Endodermal cell (in vitro differentiated cells): ENCODE measurements at regions not wholly inside any gene's neighbourhood (a gene's known extent, or its start where the extent isn't known, plus 50 kb on each side); places are given as distances from the start of the nearest gene placed in this dataset.

ENCODE experiments used
- DNase-seq: peaks from one replicate; pipeline ENCODE4 v3.0.0-alpha.2; 2017
- H3K27ac ChIP-seq: 2 replicates; pipeline ENCODE4 v1.5.1; 2013; ENCODE audit warnings: mild to moderate bottlenecking, low read depth, low read length, moderate library complexity
- H3K27me3 ChIP-seq: 2 replicates; pipeline ENCODE4 v1.6.1; 2013; ENCODE audit warnings: mild to moderate bottlenecking, low read length, moderate library complexity; ENCODE audit not compliant: insufficient read depth, control insufficient read depth, poor library complexity, severe bottlenecking
- H3K36me3 ChIP-seq: 2 replicates; pipeline ENCODE4 v1.7.0; 2013; ENCODE audit warnings: mild to moderate bottlenecking, low read length, moderate library complexity; ENCODE audit not compliant: control insufficient read depth, insufficient read depth
- H3K4me1 ChIP-seq: one replicate; pipeline ENCODE4 v1.7.0; 2013; ENCODE audit warnings: low read length; ENCODE audit not compliant: control insufficient read depth, insufficient read depth
- H3K4me3 ChIP-seq: 2 replicates; pipeline ENCODE4 v1.5.1; 2013; ENCODE audit warnings: mild to moderate bottlenecking, low read length, moderate library complexity
- H3K9ac ChIP-seq: 2 replicates; pipeline ENCODE4 v1.6.1; 2013; ENCODE audit warnings: mild to moderate bottlenecking, low read length, moderate library complexity; ENCODE audit not compliant: poor library complexity, severe bottlenecking; ENCODE audit errors: extremely low read depth
- H3K9me3 ChIP-seq: 2 replicates; pipeline ENCODE4 v1.6.1; 2013; ENCODE audit warnings: mild to moderate bottlenecking, low read length, moderate library complexity; ENCODE audit not compliant: control insufficient read depth
- H3K27ac Mint-ChIP-seq: 2 replicates; pipeline ENCODE4 v1.8.0; 2020; ENCODE audit warnings: mixed read lengths
- H3K27me3 Mint-ChIP-seq: 2 replicates; pipeline ENCODE4 v1.8.0; 2021; ENCODE audit warnings: mild to moderate bottlenecking, mixed read lengths; ENCODE audit not compliant: insufficient read depth
- H3K36me3 Mint-ChIP-seq: 2 replicates; pipeline ENCODE4 v1.8.0; 2020; ENCODE audit warnings: low read depth, mixed read lengths
- H3K4me1 Mint-ChIP-seq: 2 replicates; pipeline ENCODE4 v1.8.0; 2020; ENCODE audit warnings: mixed read lengths
- H3K4me3 Mint-ChIP-seq: 2 replicates; pipeline ENCODE4 v1.8.0; 2020; ENCODE audit warnings: mild to moderate bottlenecking, moderate library complexity, mixed read lengths
- H3K9me3 Mint-ChIP-seq: 2 replicates; pipeline ENCODE4 v1.8.0; 2020; ENCODE audit warnings: mild to moderate bottlenecking, mixed read lengths
- CTCF ChIP-seq: fragments of 200-600 bp; sonication (generic); conservative IDR thresholded peaks from 2 replicates; pipeline ENCODE4 v1.5.0; 2021; ENCODE audit warnings: antibody characterized with exemption, mild to moderate bottlenecking
- WGBS, 2 experiments: methylation state at CpG; one replicate each; pipeline versions ENCODE4 v1.1.5 to v1.1.7; 2013; ENCODE audit warnings: missing lambda C conversion rate in 2 of 2, mixed read lengths in 1 of 2; ENCODE audit not compliant: insufficient coverage in 1 of 2, insufficient read length in 1 of 2; 5-methylcytosine and 5-hydroxymethylcytosine counted together

GRCh38 chr7:13115157-13115772, 427.8 kb downstream of the ARL4A start:
- Mint-ChIP-seq H3K27ac (peak overlapping the region; percentile 1), H3K36me3 (no peaks in the 10 kb centered on the region), H3K9me3 (no peaks in the 10 kb centered on the region), H3K4me3 (no peak overlapping the region), H3K4me1 (peaks cover 22% of the 10 kb centered on the region), H3K27me3 (no peaks in the 10 kb centered on the region)
- H3K4me3 ChIP-seq: no peak overlapping the region
- H3K9ac ChIP-seq: no peak overlapping the region
- no peak overlapping the region for H3K27ac ChIP-seq
- no peak for TF ChIP-seq CTCF
- no peaks in the 10 kb centered on the region for H3K36me3 ChIP-seq
- H3K9me3 ChIP-seq: peaks cover 10% of the 10 kb centered on the region
- H3K27me3 ChIP-seq: no peaks in the 10 kb centered on the region
- peaks cover 9% of the 10 kb centered on the region for H3K4me1 ChIP-seq
- peak; percentile 55 for DNase-seq
- 63 to 100% methylated on average over 2 to 5 of the region's 5 CpGs for WGBS, 2 experiments

GRCh38 chr7:13115855-13116254, 428.4 kb downstream of the ARL4A start:
- no peaks in the 10 kb centered on the region for H3K36me3 ChIP-seq
- H3K9ac ChIP-seq: no peak overlapping the region
- peaks cover 22% of the 10 kb centered on the region for H3K4me1 Mint-ChIP-seq
- no peak overlapping the region for H3K27ac ChIP-seq
- H3K27me3 ChIP-seq: no peaks in the 10 kb centered on the region
- H3K4me3 Mint-ChIP-seq: no peak overlapping the region
- no peak for TF ChIP-seq CTCF
- no peak overlapping the region for H3K4me3 ChIP-seq
- no peak overlapping the region for H3K27ac Mint-ChIP-seq
- H3K9me3 ChIP-seq: peaks cover 8% of the 10 kb centered on the region
- H3K27me3 Mint-ChIP-seq: no peaks in the 10 kb centered on the region
- H3K4me1 ChIP-seq: peaks cover 9% of the 10 kb centered on the region
- H3K36me3 Mint-ChIP-seq: no peaks in the 10 kb centered on the region
- H3K9me3 Mint-ChIP-seq: peaks cover 2% of the 10 kb centered on the region
- DNase-seq: no peak

GRCh38 chr7:13117103-13117502, 429.7 kb downstream of the ARL4A start:
- Mint-ChIP-seq H3K27ac (no peak overlapping the region), H3K27me3 (no peaks in the 10 kb centered on the region), H3K4me3 (no peak overlapping the region), H3K4me1 (peaks cover 22% of the 10 kb centered on the region), H3K9me3 (peaks cover 12% of the 10 kb centered on the region), H3K36me3 (no peaks in the 10 kb centered on the region)
- H3K27me3 ChIP-seq: no peaks in the 10 kb centered on the region
- H3K36me3 ChIP-seq: no peaks in the 10 kb centered on the region
- no peak overlapping the region for H3K9ac ChIP-seq
- TF ChIP-seq CTCF: peak; percentile 71
- no peak overlapping the region for H3K4me3 ChIP-seq
- H3K27ac ChIP-seq: no peak overlapping the region
- no peak for DNase-seq
- no peaks in the 10 kb centered on the region for H3K9me3 ChIP-seq
- peaks cover 9% of the 10 kb centered on the region for H3K4me1 ChIP-seq
- WGBS, 2 experiments: 54% methylated on average over 2 of the region's 2 CpGs; no CpG with 5 or more reads in 1 of the 2 experiments
